ENCODE measurements at regions not wholly inside any gene's neighbourhood (a gene's known extent, or its start where the extent isn't known, plus 50 kb on each side); places are given as distances from the start of the nearest gene placed in this dataset.

GRCh38 chr2:8571792-8572499 lies 109.9 kb upstream of the ID2 start:
- TF ChIP-seq FOXP2 (optimal IDR thresholded peaks at IDR 0.05; ENCODE audit: borderline replicate concordance, extremely low read depth, extremely low read length, insufficient read depth) (no peak), TAF1 (IDR thresholded peaks at IDR 0.05; ENCODE audit: borderline replicate concordance, insufficient read depth, low read length) (no peak), SIN3A (IDR thresholded peaks at IDR 0.05; ENCODE audit: borderline replicate concordance, insufficient read depth, low read length) (no peak), REST (IDR thresholded peaks at IDR 0.05; ENCODE audit: insufficient read depth in 1 of 2, low read depth in 2 of 2, low read length in 2 of 2) (no peak), POLR2AphosphoS5 (IDR thresholded peaks at IDR 0.05; ENCODE audit: low read depth, low read length) (no peak)
